Mesendoderm (in vitro differentiated cells): ENCODE measurements at regions not wholly inside any gene's neighbourhood (a gene's known extent, or its start where the extent isn't known, plus 50 kb on each side); places are given as distances from the start of the nearest gene placed in this dataset.

Experiments
- DNase-seq: peaks from one replicate; pipeline ENCODE4 v3.0.0; 2013
- H2AK5ac ChIP-seq: 2 replicates; pipeline ENCODE4 v1.6.1; 2013; ENCODE audit warnings: low read length, inconsistent platforms
- H2BK120ac ChIP-seq: 2 replicates; pipeline ENCODE4 v1.6.1; 2013; ENCODE audit warnings: low read depth, mild to moderate bottlenecking, low read length, moderate library complexity, mixed read lengths
- H2BK15ac ChIP-seq: replicated peaks from 2 replicates; pipeline ENCODE4 v1.6.1; 2013; ENCODE audit warnings: low read depth, mild to moderate bottlenecking, moderate library complexity
- H2BK5ac ChIP-seq: 2 replicates; pipeline ENCODE4 v1.6.1; 2013; ENCODE audit warnings: low read length, inconsistent platforms
- H3K18ac ChIP-seq: 2 replicates; pipeline ENCODE4 v1.6.1; 2013; ENCODE audit warnings: mild to moderate bottlenecking, low read length, mixed read lengths
- H3K23ac ChIP-seq: one replicate; pipeline ENCODE4 v1.6.1; 2013; ENCODE audit warnings: low read length
- H3K27ac ChIP-seq: 2 replicates; pipeline ENCODE4 v1.5.1; 2013; ENCODE audit warnings: low read depth, mild to moderate bottlenecking, inconsistent platforms, low read length, moderate library complexity
- H3K27me3 ChIP-seq: 2 replicates; pipeline ENCODE4 v1.6.1; 2013; ENCODE audit warnings: low read length, control low read depth, mild to moderate bottlenecking, inconsistent platforms; ENCODE audit not compliant: insufficient read depth, poor library complexity
- H3K36me3 ChIP-seq: 2 replicates; pipeline ENCODE4 v1.6.1; 2013; ENCODE audit warnings: low read length, inconsistent platforms; ENCODE audit not compliant: control insufficient read depth, insufficient read depth
- H3K4ac ChIP-seq: one replicate; pipeline ENCODE4 v1.6.1; 2013; ENCODE audit warnings: low read depth, mild to moderate bottlenecking, low read length, moderate library complexity
- H3K4me1 ChIP-seq: 2 replicates; pipeline ENCODE4 v1.6.1; 2013; ENCODE audit warnings: low read depth, low read length, inconsistent platforms; ENCODE audit not compliant: control insufficient read depth
- H3K4me2 ChIP-seq: 2 replicates; pipeline ENCODE4 v1.6.1; 2013; ENCODE audit warnings: low read length
- H3K4me3 ChIP-seq: 2 replicates; pipeline ENCODE4 v1.5.1; 2013; ENCODE audit warnings: mild to moderate bottlenecking, low read length
- H3K56ac ChIP-seq: one replicate; pipeline ENCODE4 v1.6.1; 2013; ENCODE audit warnings: low read length
- H3K79me1 ChIP-seq: 2 replicates; pipeline ENCODE4 v1.6.1; 2013; ENCODE audit warnings: low read length, inconsistent platforms
- H3K79me2 ChIP-seq: 2 replicates; pipeline ENCODE4 v1.6.1; 2013; ENCODE audit warnings: mild to moderate bottlenecking, low read length; ENCODE audit not compliant: control insufficient read depth, insufficient read depth
- H3K9ac ChIP-seq: 2 replicates; pipeline ENCODE4 v1.6.1; 2013; ENCODE audit warnings: low read length, inconsistent platforms
- H4K5ac ChIP-seq: one replicate; pipeline ENCODE4 v1.6.1; 2013; ENCODE audit warnings: low read length
- H4K8ac ChIP-seq: one replicate; pipeline ENCODE4 v1.6.1; 2013; ENCODE audit warnings: low read depth, mild to moderate bottlenecking, control low read depth, low read length, moderate library complexity
- WGBS: extraction: QIAGEN DNeasy Blood & Tissue Kit; methylation state at CpG from one replicate; pipeline ENCODE4 v1.1.7; 2013; ENCODE audit warnings: low lambda C conversion rate, missing lambda C conversion rate; ENCODE audit not compliant: insufficient coverage; ENCODE audit errors: extremely low coverage; 5-methylcytosine and 5-hydroxymethylcytosine counted together

DNA sequence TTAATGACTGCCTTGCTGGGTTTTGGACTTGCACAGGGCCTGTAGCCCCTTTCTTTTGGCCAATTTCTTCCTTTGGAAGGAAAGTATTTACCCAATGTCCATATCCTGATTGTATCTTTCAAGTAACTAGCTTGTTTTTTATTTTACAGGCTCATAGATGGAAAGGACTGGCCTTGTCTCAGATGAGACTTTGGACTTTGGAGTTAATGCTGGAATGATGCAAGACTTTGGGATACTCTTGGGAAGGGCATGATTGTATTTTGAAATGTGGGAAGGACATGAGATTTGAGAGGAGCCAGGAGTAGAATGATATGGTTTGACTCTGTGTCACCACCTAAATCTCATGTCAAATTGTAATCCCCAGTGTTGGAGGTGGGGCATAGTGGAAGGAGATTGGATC lies 140.1 kb downstream of the C1orf94 start:
- Histone ChIP-seq H3K56ac (no peak overlapping the region), H4K5ac (no peak overlapping the region), H4K8ac (no peak overlapping the region), H3K27ac (no peak overlapping the region), H3K23ac (no peak overlapping the region), H3K4ac (no peak overlapping the region), H3K27me3 (no peaks in the 10 kb centered on the region), H3K9ac (no peak overlapping the region), H2AK5ac (no peak overlapping the region), H2BK5ac (no peak overlapping the region), H3K4me1 (no peaks in the 10 kb centered on the region), H3K36me3 (no peaks in the 10 kb centered on the region), H3K4me3 (no peak overlapping the region), H2BK120ac (no peak overlapping the region), H3K4me2 (no peak overlapping the region), H3K18ac (no peak overlapping the region), H3K79me2 (no peaks in the 10 kb centered on the region), H2BK15ac (no peak overlapping the region), H3K79me1 (no peaks in the 10 kb centered on the region)
- no peak for DNase-seq

DNA sequence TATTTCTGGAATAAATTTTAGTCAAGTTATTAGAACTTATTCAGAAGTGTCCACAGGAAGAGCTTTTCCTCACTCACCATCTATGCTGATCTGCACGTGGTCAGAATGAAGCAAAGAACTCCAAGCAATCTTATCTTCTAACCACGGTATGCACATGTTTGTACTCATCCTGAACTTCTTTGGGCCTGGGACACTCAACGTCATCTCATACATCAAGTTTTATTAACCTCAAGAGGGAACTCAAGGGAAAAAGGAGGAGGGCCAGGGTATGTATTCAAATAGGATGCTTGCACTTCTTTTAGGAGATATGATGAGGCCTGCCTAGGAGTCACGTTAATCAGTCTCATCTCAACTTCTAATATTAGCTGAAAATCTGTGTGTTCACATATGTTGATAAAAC lies 142.5 kb downstream of the C1orf94 start:
- Histone ChIP-seq H3K79me2 (no peaks in the 10 kb centered on the region), H2BK15ac (no peak overlapping the region), H3K56ac (no peak overlapping the region), H3K9ac (no peak overlapping the region), H2BK5ac (no peak overlapping the region), H3K79me1 (no peaks in the 10 kb centered on the region), H2BK120ac (no peak overlapping the region), H3K27me3 (no peaks in the 10 kb centered on the region), H3K4me1 (no peaks in the 10 kb centered on the region), H4K8ac (no peak overlapping the region), H2AK5ac (no peak overlapping the region), H3K4me2 (no peak overlapping the region), H3K4me3 (no peak overlapping the region), H3K36me3 (no peaks in the 10 kb centered on the region), H3K18ac (no peak overlapping the region), H4K5ac (no peak overlapping the region), H3K4ac (no peak overlapping the region), H3K23ac (no peak overlapping the region), H3K27ac (no peak overlapping the region)
- no peak for DNase-seq
- WGBS, result no CpG with 5 or more reads among the region's 4 CpGs

DNA sequence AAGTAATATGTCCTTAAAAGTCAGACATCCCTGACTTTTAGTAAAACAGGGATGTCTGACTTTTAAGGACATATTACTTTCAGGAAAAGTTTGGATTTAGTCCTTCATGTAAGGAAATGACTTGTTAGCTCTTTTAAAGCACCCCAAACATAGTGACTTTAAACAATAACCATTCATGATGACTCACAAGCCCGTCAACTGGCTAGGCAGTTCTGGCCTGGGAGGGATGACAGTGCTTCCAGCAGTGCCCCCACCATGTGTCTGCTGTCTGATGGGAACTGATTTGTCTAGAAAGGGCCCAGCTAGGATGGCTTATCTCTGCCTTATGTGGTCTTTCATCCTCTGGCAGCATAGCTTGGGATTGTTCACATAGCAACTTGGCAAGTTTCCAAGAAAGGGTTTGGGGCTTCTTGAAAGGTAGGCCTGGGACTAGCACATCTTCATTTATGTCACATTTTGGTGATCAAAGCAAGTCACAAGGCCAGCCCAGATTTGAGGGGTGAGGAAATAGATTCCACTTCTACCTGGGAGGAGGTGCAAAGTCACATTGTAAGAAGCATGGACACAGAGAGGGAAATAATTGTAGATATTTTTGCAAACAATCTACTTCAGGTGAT lies 143.5 kb downstream of the C1orf94 start:
- Histone ChIP-seq H3K9ac (no peak overlapping the region), H3K4me2 (no peak overlapping the region), H3K56ac (no peak overlapping the region), H2BK15ac (no peak overlapping the region), H2AK5ac (no peak overlapping the region), H2BK120ac (no peak overlapping the region), H3K4me1 (no peaks in the 10 kb centered on the region), H2BK5ac (no peak overlapping the region), H3K36me3 (no peaks in the 10 kb centered on the region), H3K18ac (no peak overlapping the region), H3K4me3 (no peak overlapping the region), H3K79me1 (no peaks in the 10 kb centered on the region), H3K79me2 (no peaks in the 10 kb centered on the region), H3K27ac (no peak overlapping the region), H4K5ac (no peak overlapping the region), H3K23ac (no peak overlapping the region), H3K4ac (no peak overlapping the region), H4K8ac (no peak overlapping the region), H3K27me3 (no peaks in the 10 kb centered on the region)
- DNase-seq, result no peak
- WGBS, result no CpG with 5 or more reads among the region's 1 CpG

DNA sequence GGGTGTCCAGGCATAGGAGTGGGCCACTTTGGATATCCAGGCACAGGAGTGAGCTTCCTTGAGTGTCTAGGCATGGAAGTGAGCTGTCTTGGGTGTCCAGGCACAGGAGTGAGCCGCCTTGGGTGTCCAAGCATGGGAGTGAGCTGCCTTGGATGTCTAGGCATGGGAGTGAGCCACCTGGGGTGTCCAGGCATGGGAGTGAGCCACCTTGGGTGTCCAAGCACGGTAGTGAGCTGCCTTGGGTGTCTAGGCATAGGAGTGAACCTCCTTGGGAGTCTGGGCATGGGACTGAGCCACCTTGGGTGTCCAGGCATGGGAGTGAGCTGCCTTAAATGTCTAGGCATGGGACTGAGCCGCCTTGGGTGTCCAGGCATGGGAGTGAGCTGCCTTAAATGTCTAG lies 146.3 kb downstream of the C1orf94 start:
- H4K5ac ChIP-seq, result no peak overlapping the region
- no peak overlapping the region for H4K8ac ChIP-seq
- H3K27ac ChIP-seq, result no peak overlapping the region
- no peak overlapping the region for H3K4ac ChIP-seq
- H3K4me3 ChIP-seq, result no peak overlapping the region
- no peaks in the 10 kb centered on the region for H3K27me3 ChIP-seq
- H3K23ac ChIP-seq, result no peak overlapping the region
- no peaks in the 10 kb centered on the region for H3K79me2 ChIP-seq
- no peak overlapping the region for H3K18ac ChIP-seq
- no peak overlapping the region for H2BK120ac ChIP-seq
- no peaks in the 10 kb centered on the region for H3K4me1 ChIP-seq
- H2AK5ac ChIP-seq, result no peak overlapping the region
- no peak for DNase-seq
- no peak overlapping the region for H2BK5ac ChIP-seq
- H3K9ac ChIP-seq, result no peak overlapping the region
- no peak overlapping the region for H3K56ac ChIP-seq
- no peaks in the 10 kb centered on the region for H3K36me3 ChIP-seq
- WGBS, result no CpG with 5 or more reads among the region's 3 CpGs
- no peak overlapping the region for H2BK15ac ChIP-seq
- no peaks in the 10 kb centered on the region for H3K79me1 ChIP-seq
- no peak overlapping the region for H3K4me2 ChIP-seq

DNA sequence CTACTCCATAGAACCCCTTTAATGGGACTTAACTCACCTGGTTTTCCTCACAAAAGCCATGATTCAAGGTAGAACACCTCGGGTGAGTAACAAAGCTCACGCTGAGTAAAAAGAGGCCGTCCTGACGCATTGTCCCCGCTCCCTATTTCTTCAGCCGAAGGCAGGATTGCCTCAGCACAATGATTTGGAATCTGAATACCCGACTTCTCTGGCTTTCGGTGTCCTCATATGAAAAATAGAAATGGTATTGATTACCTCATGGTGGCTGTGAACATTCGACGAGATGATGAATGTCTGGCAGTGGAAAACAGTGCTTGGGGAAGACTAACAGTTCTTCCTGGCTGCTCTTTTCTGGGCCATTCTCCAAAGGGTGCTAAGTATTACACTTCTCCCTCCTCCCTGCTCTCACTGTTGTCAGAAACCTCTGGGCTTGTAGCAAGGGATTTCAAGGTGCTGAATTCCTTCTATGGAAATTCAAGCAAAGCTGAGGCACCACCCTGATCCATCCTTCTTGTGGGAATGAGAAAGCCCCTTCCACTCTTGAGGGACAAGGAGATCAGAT lies 148.3 kb downstream of the C1orf94 start:
- H3K27me3 ChIP-seq, result no peaks in the 10 kb centered on the region
- no peak overlapping the region for H3K23ac ChIP-seq
- no peak overlapping the region for H3K4ac ChIP-seq
- no peak overlapping the region for H3K56ac ChIP-seq
- H3K4me2 ChIP-seq, result no peak overlapping the region
- no peak overlapping the region for H3K9ac ChIP-seq
- no peak overlapping the region for H3K18ac ChIP-seq
- H4K8ac ChIP-seq, result no peak overlapping the region
- no peaks in the 10 kb centered on the region for H3K4me1 ChIP-seq
- H3K36me3 ChIP-seq, result no peaks in the 10 kb centered on the region
- no peaks in the 10 kb centered on the region for H3K79me2 ChIP-seq
- DNase-seq, result peak; percentile 46
- no peak overlapping the region for H2BK5ac ChIP-seq
- no peaks in the 10 kb centered on the region for H3K79me1 ChIP-seq
- no CpG with 5 or more reads among the region's 10 CpGs for WGBS
- H2AK5ac ChIP-seq, result no peak overlapping the region
- no peak overlapping the region for H3K27ac ChIP-seq
- no peak overlapping the region for H2BK120ac ChIP-seq
- H2BK15ac ChIP-seq, result no peak overlapping the region
- H3K4me3 ChIP-seq, result no peak overlapping the region
- no peak overlapping the region for H4K5ac ChIP-seq

DNA sequence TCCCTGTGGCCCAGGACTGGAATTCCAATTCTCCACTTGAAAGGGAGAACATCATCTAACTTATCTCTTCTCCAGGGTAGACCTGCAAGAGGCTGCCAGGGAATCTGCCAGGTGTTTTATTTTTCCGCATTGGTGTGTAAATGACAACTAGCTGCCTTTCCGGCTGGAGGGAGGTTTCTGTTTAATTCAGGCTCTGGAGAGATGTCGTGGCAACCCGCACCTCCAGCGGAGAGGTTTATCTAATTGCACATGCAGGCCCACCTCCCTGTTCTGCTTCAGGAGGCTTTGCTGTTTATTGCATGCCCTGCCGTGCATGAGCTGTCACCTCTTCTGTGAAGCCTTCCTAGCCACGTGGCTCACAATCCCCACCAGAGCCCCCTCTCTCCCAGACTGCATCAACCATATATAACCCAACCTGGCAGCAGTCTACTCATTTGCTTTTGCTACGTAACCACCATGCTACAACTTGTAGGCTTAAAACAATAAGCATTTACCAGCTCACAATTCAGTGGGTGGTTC lies 151.6 kb downstream of the C1orf94 start:
- Histone ChIP-seq H3K79me2 (no peaks in the 10 kb centered on the region), H4K5ac (no peak overlapping the region), H3K18ac (no peak overlapping the region), H4K8ac (no peak overlapping the region), H3K4me2 (no peak overlapping the region), H3K4me1 (no peaks in the 10 kb centered on the region), H3K4me3 (no peak overlapping the region), H2BK5ac (no peak overlapping the region), H3K36me3 (no peaks in the 10 kb centered on the region), H3K79me1 (no peaks in the 10 kb centered on the region), H3K27me3 (no peaks in the 10 kb centered on the region), H2AK5ac (no peak overlapping the region), H3K9ac (no peak overlapping the region), H3K27ac (no peak overlapping the region), H3K4ac (no peak overlapping the region), H2BK120ac (no peak overlapping the region), H2BK15ac (no peak overlapping the region), H3K56ac (no peak overlapping the region), H3K23ac (no peak overlapping the region)
- no peak for DNase-seq
- no CpG with 5 or more reads among the region's 8 CpGs for WGBS
